Liver (tissue), 8 donors: ENCODE measurements at regions not wholly inside any gene's neighbourhood (a gene's known extent, or its start where the extent isn't known, plus 50 kb on each side); places are given as distances from the start of the nearest gene placed in this dataset.

Experiments used
- DNase-seq: peaks from one replicate; pipeline ENCODE4 v3.0.0-alpha.2; 2017; ENCODE audit warnings: low spot score
- H3K27ac ChIP-seq, 2 donors: one replicate each; pipeline ENCODE4 v1.7.0; 2013; ENCODE audit warnings: inconsistent platforms in 2 of 2, low read length in 2 of 2, control low read depth in 1 of 2, low read depth in 1 of 2, mild to moderate bottlenecking in 1 of 2
- H3K27me3 ChIP-seq, 4 donors: one replicate each; pipeline versions ENCODE4 v1.6.1 to v1.7.0; 2013; ENCODE audit warnings: low read length in 3 of 4, inconsistent platforms in 1 of 4, mild to moderate bottlenecking in 1 of 4, moderate library complexity in 1 of 4; ENCODE audit not compliant: control insufficient read depth in 4 of 4, insufficient read depth in 4 of 4
- H3K36me3 ChIP-seq, 4 donors: one replicate each; pipeline versions ENCODE4 v1.6.1 to v1.7.0; 2013; ENCODE audit warnings: low read length in 3 of 4, mild to moderate bottlenecking in 3 of 4, low read depth in 1 of 4, moderate library complexity in 1 of 4; ENCODE audit not compliant: control insufficient read depth in 4 of 4, insufficient read depth in 3 of 4
- H3K4me1 ChIP-seq, 4 donors: one replicate each; pipeline versions ENCODE4 v1.6.1 to v1.7.0; 2013; ENCODE audit warnings: low read length in 3 of 4, mild to moderate bottlenecking in 3 of 4, moderate library complexity in 1 of 4; ENCODE audit not compliant: control insufficient read depth in 4 of 4, insufficient read depth in 4 of 4
- H3K4me3 ChIP-seq, 3 donors: one replicate each; pipeline versions ENCODE4 v1.6.1 to v1.7.0; 2013; ENCODE audit warnings: low read length in 3 of 3, control low read depth in 1 of 3, low read depth in 1 of 3, mild to moderate bottlenecking in 1 of 3
- H3K9ac ChIP-seq, 2 donors: one replicate each; pipeline ENCODE4 v1.7.0; 2013; ENCODE audit warnings: low read length in 2 of 2, mild to moderate bottlenecking in 2 of 2, moderate library complexity in 2 of 2, control low read depth in 1 of 2, low read depth in 1 of 2
- H3K9me3 ChIP-seq, 4 donors: one replicate each; pipeline versions ENCODE4 v1.6.1 to v1.7.0; 2013; ENCODE audit warnings: low read length in 3 of 4; ENCODE audit not compliant: control insufficient read depth in 4 of 4
- EGR1 ChIP-seq, 2 donors: IDR thresholded peaks; 2 replicates each; pipeline ENCODE4 v1.6.1; 2016 to 2018; ENCODE audit warnings: antibody characterized with exemption in 2 of 2, low read depth in 2 of 2
- FOXA1 ChIP-seq: IDR thresholded peaks from 2 replicates; pipeline ENCODE4 v1.6.1; 2016; ENCODE audit warnings: antibody characterized with exemption
- FOXA2 ChIP-seq: IDR thresholded peaks from 2 replicates; pipeline ENCODE4 v1.6.1; 2016; ENCODE audit warnings: antibody characterized with exemption
- GABPA ChIP-seq, 2 donors: IDR thresholded peaks in 1 of 2; conservative IDR thresholded peaks in 1 of 2; 2 replicates each; pipeline ENCODE4 v1.6.1; 2016; ENCODE audit warnings: antibody characterized with exemption in 2 of 2, mild to moderate bottlenecking in 1 of 2, moderate library complexity in 1 of 2
- HNF4A ChIP-seq, 2 donors: conservative IDR thresholded peaks; 2 replicates each; pipeline ENCODE4 v1.6.1; 2016; ENCODE audit warnings: antibody characterized with exemption in 2 of 2, mild to moderate bottlenecking in 2 of 2
- HNF4G ChIP-seq: IDR thresholded peaks from 2 replicates; pipeline ENCODE4 v1.6.1; 2016; ENCODE audit warnings: antibody characterized with exemption
- JUND ChIP-seq, 2 donors: IDR thresholded peaks; 2 replicates each; pipeline ENCODE4 v1.6.1; 2016; ENCODE audit warnings: antibody characterized with exemption in 2 of 2
- MAX ChIP-seq: IDR thresholded peaks from 2 replicates; pipeline ENCODE4 v1.6.1; 2016; ENCODE audit warnings: antibody characterized with exemption
- NR2F2 ChIP-seq: IDR thresholded peaks from 2 replicates; pipeline ENCODE4 v1.6.1; 2016; ENCODE audit warnings: antibody characterized with exemption
- RAD21 ChIP-seq, 2 donors: IDR thresholded peaks; 2 replicates each; pipeline ENCODE4 v1.6.1; 2016; ENCODE audit warnings: antibody characterized with exemption in 2 of 2, mild to moderate bottlenecking in 2 of 2
- RXRA ChIP-seq, 2 donors: IDR thresholded peaks; 2 replicates each; pipeline ENCODE4 v1.6.1; 2017 to 2018; ENCODE audit warnings: antibody characterized with exemption in 2 of 2, mild to moderate bottlenecking in 1 of 2
- SP1 ChIP-seq: IDR thresholded peaks from 2 replicates; pipeline ENCODE4 v1.6.1; 2018; ENCODE audit warnings: antibody characterized with exemption, mild to moderate bottlenecking
- TAF1 ChIP-seq: conservative IDR thresholded peaks from 2 replicates; pipeline ENCODE4 v1.6.1; 2016; ENCODE audit warnings: antibody characterized with exemption, mild to moderate bottlenecking
- YY1 ChIP-seq: IDR thresholded peaks from 2 replicates; pipeline ENCODE4 v1.6.1; 2016; ENCODE audit warnings: antibody characterized with exemption, mild to moderate bottlenecking
- ZBTB33 ChIP-seq: IDR thresholded peaks from 2 replicates; pipeline ENCODE4 v1.6.1; 2016; ENCODE audit warnings: antibody characterized with exemption
- WGBS: extraction: QIAGEN DNeasy Blood & Tissue Kit; methylation state at CpG from one replicate; pipeline ENCODE4 v1.1.7; 2013; 5-methylcytosine and 5-hydroxymethylcytosine counted together
- TF ChIP-seq, protein P1 (sequence below): IDR thresholded peaks from 2 replicates; pipeline ENCODE4 v1.6.1; 2016; ENCODE audit warnings: antibody characterized with exemption
- TF ChIP-seq, protein P2 (sequence below): fragments of 150-350 bp; IDR thresholded peaks from 2 replicates; pipeline ENCODE4 v1.5.1; 2017; ENCODE audit warnings: improper control_type of control experiment, low read depth, low read length; ENCODE audit not compliant: missing input control
- TF ChIP-seq, protein P3 (sequence below): IDR thresholded peaks from 2 replicates; pipeline ENCODE4 v1.6.1; 2016; ENCODE audit warnings: antibody characterized with exemption, mild to moderate bottlenecking
- donor health status: healthy.
- donor health status: healthy.
- donor health status: healthy.
- donor health status: healthy.
- donor health status: healthy.

DNA sequence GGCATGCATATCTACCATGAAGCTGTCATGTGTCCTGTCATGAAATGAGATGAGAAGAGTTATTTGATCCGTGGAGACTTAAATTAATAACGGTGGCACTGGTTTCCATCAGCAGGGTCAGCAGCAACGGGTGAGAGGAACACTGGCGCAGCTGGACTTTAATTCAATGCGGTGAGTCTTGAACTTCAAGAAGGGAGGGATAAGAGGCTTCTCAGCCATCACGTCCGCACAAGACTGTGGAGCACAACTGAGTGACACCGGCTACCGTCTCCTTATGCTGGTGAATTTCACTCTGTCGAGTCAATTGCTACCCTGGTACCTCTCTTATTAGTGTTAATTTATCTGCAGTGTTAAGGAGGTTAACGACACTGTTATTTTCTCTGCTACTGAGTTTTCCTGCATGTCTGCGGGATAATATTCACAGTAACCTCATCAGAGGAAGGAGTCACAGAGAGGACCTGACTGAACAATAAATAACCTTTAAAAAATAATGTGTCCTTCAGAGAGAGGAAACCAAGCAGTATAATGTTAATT is 236.8 kb downstream of the EPHA4 start:
- Histone ChIP-seq H3K4me1 (no peaks in the 10 kb centered on the region), H3K27me3 (peaks cover 0 to 3% (median 0%) of the 10 kb centered on the region in 4 donors), H3K27ac (no peak overlapping the region), H3K4me3 (no peak overlapping the region), H3K9me3 (no peaks in the 10 kb centered on the region), H3K36me3 (no peaks in the 10 kb centered on the region), H3K9ac (no peak overlapping the region)
- no peak for DNase-seq
- no peak for TF ChIP-seq ZBTB33
- TF ChIP-seq HNF4G, result no peak
- TF ChIP-seq MAX, result no peak
- TF ChIP-seq, protein P1, sequence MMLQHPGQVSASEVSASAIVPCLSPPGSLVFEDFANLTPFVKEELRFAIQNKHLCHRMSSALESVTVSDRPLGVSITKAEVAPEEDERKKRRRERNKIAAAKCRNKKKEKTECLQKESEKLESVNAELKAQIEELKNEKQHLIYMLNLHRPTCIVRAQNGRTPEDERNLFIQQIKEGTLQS, result no peak
- no peak for TF ChIP-seq NR2F2
- TF ChIP-seq EGR1 (IDR thresholded peaks at IDR 0.05; ENCODE audit: low read depth in 2 of 2), result no peak
- TF ChIP-seq, protein P2, sequence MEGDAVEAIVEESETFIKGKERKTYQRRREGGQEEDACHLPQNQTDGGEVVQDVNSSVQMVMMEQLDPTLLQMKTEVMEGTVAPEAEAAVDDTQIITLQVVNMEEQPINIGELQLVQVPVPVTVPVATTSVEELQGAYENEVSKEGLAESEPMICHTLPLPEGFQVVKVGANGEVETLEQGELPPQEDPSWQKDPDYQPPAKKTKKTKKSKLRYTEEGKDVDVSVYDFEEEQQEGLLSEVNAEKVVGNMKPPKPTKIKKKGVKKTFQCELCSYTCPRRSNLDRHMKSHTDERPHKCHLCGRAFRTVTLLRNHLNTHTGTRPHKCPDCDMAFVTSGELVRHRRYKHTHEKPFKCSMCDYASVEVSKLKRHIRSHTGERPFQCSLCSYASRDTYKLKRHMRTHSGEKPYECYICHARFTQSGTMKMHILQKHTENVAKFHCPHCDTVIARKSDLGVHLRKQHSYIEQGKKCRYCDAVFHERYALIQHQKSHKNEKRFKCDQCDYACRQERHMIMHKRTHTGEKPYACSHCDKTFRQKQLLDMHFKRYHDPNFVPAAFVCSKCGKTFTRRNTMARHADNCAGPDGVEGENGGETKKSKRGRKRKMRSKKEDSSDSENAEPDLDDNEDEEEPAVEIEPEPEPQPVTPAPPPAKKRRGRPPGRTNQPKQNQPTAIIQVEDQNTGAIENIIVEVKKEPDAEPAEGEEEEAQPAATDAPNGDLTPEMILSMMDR, result no peak
- no peak for TF ChIP-seq HNF4A (conservative IDR thresholded peaks at IDR 0.05)
- no peak for TF ChIP-seq RAD21 (IDR thresholded peaks at IDR 0.05)
- TF ChIP-seq RXRA (IDR thresholded peaks at IDR 0.05), result no peak
- TF ChIP-seq SP1, result no peak
- TF ChIP-seq FOXA1, result no peak
- TF ChIP-seq YY1, result no peak
- TF ChIP-seq FOXA2, result no peak
- TF ChIP-seq TAF1, result no peak
- no peak for TF ChIP-seq GABPA (IDR thresholded peaks at IDR 0.05 in 1 of 2, conservative IDR thresholded peaks at IDR 0.05 in 1 of 2)
- TF ChIP-seq, protein P3, sequence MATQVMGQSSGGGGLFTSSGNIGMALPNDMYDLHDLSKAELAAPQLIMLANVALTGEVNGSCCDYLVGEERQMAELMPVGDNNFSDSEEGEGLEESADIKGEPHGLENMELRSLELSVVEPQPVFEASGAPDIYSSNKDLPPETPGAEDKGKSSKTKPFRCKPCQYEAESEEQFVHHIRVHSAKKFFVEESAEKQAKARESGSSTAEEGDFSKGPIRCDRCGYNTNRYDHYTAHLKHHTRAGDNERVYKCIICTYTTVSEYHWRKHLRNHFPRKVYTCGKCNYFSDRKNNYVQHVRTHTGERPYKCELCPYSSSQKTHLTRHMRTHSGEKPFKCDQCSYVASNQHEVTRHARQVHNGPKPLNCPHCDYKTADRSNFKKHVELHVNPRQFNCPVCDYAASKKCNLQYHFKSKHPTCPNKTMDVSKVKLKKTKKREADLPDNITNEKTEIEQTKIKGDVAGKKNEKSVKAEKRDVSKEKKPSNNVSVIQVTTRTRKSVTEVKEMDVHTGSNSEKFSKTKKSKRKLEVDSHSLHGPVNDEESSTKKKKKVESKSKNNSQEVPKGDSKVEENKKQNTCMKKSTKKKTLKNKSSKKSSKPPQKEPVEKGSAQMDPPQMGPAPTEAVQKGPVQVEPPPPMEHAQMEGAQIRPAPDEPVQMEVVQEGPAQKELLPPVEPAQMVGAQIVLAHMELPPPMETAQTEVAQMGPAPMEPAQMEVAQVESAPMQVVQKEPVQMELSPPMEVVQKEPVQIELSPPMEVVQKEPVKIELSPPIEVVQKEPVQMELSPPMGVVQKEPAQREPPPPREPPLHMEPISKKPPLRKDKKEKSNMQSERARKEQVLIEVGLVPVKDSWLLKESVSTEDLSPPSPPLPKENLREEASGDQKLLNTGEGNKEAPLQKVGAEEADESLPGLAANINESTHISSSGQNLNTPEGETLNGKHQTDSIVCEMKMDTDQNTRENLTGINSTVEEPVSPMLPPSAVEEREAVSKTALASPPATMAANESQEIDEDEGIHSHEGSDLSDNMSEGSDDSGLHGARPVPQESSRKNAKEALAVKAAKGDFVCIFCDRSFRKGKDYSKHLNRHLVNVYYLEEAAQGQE, result no peak
- TF ChIP-seq JUND (IDR thresholded peaks at IDR 0.05), result no peak
- whole genome bisulfite sequencing, result 70% methylated on average over 12 of the region's 12 CpGs
